SIG-M5 treated with dmso at 0.1 percent for 504 hours (cell line): ENCODE measurements at regions not wholly inside any gene's neighbourhood (a gene's known extent, or its start where the extent isn't known, plus 50 kb on each side); places are given as distances from the start of the nearest gene placed in this dataset.
"Not testable (repeated sequence)": the region's sequence is repeated elsewhere in the genome, so short reads cannot be mapped to it uniquely, and the experiment has no call there.

Experiments
- DNase-seq: peaks from one replicate; lab custom pipeline; 2025; ENCODE audit not compliant: unreplicated experiment; lab: John Stamatoyannopoulos, UW

DNA sequence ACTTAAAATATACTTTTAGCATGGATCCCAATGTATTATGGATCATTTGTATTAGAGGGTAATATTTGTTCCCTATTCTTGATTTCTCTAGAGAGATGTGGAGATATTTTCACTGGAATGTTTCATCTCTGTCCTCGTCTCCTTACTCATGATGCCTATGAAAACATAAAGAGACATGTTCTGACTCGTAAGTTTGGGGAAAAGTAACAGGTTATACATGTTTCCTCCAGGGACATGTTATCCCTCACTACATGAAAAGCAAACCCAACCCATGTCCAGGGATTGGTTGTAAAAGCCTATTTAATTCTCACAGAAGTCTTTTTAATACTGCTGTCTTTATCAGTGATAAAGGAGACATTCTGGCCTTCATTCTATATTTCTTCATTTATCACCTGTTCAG lies 621.4 kb downstream of the GABRG1 start:
- no peak for DNase-seq

DNA sequence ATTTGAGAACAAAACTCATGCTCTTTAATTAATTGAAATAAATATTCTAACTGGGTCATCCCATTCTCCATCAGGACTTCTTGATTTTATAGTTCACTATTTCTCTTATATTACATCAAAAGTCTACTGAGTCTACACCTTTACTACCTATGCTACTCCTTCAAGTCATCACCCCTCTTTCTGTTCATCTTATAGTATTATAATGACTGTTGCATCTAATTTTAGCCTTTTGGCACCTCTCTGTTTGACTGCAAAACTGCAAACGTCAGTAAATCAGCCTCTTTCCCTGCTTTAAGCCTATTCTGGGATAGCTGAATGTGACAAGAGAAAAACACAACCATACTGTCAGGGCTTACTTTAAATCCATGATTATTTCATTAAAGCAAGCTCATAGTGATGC lies 639.1 kb downstream of the GABRG1 start:
- no peak for DNase-seq

DNA sequence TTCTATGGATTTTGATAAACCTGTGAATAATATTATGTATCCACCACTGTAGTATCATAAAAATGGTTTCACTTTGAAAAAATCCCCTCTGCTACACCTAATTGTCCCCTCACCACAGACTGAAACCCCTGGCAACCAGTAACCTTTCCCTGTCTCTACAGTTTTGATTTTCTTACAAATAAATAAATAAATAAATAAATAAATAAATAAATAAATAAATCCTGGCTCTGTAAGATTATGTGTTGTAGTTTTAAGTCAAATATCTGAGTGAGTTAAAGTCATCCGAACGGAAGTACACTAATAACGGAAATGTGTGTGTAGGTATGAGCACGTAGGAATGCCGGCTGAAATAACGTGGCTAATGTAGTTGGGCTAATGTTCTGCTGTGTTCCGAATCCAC lies 641.5 kb downstream of the GABRG1 start:
- DNase-seq = no peak

DNA sequence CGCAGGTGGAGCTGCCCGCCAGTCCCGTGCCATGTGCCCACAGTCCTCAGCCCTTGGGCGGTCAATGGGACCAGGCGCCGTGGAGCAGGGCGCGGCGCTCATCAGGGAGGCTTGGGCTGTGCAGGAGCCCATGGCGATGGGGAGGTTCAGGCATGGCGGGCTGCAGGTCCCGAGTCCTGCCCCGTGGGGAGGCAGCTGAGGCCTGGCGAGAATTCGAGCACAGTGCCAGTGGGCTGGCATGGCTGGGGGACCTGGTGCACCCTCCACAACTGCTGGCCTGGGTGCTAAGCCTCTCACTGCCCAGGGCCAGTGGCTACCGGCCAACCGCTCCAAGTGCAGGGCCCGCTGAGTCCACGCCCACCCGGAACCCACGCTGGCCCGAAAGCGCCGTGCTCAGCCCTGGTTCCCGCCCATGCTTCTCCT lies 646.5 kb downstream of the GABRG1 start:
- no peak for DNase-seq

DNA sequence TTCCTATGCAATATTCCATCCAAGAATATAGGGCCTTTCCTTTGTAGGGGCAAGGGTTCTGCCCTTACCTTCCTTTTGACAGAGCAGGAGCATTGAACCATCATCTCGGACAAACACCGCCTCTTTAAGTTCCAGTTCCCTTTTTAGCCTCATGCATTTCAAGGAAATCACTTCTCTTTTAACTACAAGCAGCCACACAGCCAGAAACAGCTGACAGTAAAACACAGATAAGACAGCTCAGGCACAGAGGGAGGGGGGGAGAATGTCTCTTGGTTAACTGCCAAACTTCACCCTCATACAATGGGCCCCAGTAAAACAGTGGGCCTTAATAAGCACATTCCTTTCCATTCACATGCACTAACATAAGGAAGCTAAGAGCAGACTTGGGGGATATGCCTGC lies 648.3 kb downstream of the GABRG1 start:
- no peak for DNase-seq

DNA sequence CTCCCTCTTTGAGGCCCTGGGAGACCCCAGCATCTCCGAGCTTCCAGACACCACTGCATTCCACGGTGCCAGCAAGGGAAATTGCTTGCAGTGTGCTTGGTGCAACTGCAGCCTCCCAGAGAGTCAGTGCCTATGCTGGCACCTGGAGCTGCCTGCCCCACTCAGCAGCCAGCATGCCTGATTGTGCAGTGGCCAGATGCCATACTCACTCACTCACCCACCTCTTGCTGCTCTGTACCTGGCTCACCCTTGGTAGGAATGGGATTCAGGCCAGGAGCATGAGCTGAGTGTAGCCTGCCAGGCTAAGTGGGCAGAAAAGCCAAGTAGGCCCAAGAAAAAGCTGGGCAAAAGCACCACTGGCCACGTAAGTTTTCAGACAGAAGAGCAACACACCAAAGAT lies 651.4 kb downstream of the GABRG1 start:
- no peak for DNase-seq

DNA sequence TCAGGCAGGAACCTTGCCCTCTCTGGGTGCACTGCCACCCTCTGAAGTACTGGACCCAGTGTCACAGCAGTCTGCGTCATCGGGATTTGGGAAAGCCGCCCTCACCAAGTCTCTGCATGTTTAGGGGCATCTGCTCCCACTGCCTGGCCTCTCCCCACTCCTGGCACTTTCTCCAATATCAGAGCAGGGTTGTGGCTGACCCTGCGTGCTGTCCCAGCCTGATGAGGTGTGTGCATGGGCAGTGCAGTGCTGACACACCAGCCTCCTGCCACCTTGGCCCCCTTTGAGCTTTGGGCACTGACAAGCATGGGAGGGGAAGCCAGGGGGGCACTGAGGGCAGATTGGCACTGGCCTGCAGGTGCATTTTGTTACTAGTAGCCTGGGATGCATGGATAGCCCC lies 652.5 kb downstream of the GABRG1 start:
- no peak for DNase-seq

DNA sequence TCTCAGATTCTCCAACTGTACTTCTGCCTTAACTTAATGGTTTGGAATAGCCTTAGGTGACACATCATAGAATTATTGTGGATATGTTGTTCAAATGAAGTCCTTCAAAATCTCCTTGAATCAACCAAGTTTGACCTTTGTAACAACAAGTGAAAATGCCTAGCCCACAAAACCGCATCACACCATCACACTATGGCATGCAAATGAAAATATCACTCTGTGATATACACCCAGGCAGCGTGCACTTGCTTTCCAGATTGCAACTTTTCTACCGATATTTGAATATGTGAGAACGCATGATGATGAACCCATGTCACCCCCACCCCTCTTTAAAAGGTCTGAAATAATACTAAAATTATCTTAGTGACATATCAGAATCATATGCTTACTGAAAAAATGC lies 656.7 kb downstream of the GABRG1 start:
- no peak for DNase-seq

DNA sequence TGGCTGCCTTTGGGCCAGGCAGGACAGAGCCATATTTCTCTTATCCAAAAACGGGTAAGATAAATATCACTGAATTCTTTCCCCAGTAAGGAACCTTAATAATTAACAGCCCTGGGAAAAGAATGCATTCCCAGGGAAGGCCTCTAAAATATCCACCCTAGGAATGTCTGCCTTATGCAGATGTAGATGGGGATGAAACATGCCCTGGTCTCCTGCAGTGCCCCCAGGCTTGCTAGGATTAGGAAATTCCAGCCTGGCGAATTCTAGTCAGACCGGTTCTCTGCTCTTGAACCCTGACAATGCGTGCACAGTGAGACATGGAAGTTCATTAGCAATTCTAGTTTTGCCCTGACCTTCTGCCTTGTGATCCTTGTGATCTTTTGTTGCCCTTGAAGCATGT lies 663.7 kb downstream of the GABRG1 start:
- DNase-seq = not testable (repeated sequence)

DNA sequence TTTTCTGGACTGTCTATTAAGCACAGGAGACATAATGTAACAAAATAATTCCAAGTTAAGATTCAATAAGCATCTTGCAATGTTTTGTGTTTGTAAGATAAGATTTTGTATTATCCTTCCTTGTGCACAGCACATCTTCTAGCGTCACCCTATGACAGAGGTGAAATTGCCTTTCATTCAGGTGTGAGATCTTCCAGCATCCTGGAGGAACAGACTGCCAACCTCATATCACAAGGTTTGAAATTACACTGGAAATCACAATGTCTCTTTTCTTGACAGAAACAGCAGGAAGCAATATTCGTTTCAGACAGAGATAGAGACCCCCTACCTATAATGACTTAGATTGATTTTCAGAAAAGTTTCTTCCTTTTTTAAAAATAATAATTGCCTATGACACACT lies 668.6 kb downstream of the GABRG1 start:
- no peak for DNase-seq

DNA sequence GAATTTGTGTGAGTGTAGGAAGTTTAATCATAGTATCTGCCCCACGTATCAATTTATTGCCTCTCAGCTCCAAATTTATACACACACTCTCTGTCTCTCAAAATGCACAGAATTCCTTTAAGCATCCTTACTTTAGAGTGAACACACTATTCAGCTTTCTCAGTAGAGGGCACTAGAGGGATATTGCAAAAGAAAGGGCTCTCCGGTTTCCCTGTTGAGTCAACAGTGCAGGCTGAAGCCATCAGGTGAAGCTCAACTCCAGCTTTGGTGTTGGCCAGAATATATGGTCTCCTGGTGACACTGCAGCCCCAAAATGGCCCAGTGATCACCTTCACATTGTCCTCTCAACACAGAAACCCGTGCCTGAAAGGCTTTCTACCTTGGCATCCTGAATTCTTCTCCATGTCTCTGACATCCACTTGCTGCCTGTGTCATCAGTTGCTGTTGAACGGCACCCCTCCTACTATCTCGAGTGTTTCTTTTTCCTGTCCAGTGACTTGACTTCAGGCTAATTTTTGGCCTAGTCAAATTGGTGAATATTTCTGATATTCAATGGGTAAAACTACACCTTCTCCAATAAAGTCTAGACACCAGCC lies 670.5 kb downstream of the GABRG1 start:
- DNase-seq = peak; percentile 53

DNA sequence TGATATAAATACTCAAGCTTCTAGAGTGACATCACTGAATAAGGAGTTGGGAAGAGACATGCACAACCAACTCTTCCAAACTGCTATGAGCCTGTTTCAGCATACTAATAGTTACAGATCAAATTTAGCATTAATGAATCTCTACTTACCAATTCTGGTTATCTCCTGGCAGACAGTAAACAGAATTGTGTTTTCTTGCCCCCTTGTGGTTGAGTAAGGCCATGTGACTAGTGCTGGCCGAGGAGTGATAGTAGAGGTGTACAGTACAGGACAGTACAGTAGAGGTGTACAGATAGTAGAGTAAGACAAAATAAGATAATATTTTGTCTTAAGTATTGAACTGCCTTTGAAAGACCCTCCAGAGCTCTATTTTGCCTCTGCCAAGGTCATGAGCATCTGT lies 681.4 kb downstream of the GABRG1 start:
- peak; percentile 0 for DNase-seq

DNA sequence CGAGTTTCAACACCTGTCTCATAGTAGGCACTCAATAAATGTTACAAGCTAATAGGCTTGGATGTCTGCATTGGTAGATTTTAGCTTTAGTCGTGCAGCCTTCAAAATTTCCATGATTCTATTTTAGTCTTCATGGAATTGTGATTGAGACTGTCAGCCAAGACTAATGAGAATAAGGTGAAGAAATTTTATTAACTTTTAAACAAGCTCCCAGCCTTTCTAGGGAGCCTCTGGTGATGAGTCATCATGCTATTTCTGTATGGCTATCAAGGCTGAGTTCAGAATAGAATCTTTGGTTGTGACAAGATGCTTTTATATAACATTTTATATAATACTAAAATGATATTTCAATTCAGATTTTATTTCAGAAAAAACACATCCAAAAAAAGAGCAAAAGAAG lies 685.8 kb downstream of the GABRG1 start:
- DNase-seq = no peak

DNA sequence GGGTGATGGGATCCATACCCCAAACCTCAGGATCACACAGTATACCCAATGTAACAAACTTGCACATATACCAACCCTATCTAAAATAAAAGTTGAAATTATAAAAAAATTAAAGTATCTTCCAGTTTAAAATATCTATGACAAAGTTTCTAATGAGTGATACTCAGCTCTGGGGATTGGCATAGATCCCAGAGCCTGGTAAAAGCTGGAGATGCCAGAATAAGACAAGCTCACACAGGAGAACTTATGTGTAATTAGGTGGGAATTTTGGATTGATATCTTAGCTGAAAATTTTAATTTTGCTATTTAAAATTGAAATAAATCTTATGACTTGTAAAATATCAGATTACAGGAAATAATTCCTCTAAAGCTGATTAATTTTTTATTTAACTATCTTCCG lies 686.5 kb downstream of the GABRG1 start:
- DNase-seq = no peak

DNA sequence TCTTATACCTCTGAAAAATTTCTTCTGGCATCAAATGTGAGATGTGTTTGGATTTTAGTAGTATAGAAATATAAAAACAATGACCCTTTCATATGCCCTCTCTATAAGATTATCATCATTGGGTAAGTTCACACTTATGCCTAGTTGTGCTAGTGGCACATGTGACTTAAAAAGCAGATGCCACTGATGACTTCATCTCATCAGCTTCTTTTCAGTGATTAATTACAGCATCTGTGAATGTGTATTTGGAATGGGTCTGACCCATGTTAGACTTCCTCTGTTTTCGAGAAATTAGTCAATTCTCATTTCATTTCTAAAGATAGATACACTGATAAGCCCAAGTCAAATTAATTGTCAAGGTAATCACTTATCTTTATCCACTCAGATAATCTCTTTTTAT lies 698.7 kb downstream of the GABRG1 start:
- no peak for DNase-seq

DNA sequence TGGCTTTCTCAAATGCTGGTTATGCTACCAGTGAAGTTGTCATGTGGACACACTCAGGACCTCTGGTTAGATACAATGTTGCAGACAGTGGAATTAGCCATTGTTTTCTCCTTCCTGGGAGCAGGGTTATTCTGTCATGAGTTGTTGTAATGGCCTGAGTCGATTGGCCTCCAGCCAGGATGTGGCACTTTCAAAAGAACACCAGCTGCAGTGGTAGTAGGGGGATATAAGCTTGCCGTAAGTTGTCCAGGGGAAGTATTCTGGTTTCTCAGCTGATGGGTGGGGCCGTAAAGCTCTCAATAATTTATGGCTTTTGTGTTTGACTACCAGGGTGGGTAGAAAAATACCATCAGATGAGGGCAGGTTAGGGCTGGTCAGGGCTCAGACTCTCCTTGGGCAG lies 697.5 kb upstream of the GNPDA2 start:
- no peak for DNase-seq

DNA sequence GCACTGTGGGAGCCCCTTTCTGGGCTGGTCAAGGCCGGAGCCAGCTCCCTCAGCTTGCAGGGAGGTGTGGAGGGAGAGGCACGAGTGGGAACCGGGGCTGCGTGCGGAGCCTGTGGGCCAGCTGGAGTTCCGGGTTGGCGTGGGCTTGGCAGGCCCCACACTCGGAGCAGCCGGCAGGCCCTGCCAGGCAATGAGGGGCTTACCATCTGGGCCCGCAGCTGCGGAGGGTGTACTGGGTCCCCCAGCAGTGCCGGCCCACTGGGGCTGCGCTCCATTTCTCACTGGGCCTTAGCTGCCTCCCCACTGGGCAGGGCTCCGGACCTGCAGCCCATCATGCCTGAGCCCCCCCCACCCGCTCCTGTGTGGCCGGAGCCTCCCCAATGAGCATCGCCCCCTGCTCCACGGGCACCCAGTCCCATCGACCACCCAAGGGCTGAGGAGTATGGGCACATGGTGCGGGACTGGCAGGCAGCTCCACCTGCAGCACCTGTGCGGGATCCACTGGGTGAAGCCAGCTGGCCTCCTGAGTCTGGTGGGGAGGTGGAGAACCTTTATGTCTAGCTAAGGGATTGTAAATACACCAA lies 693.8 kb upstream of the GNPDA2 start:
- DNase-seq = not testable (repeated sequence)

DNA sequence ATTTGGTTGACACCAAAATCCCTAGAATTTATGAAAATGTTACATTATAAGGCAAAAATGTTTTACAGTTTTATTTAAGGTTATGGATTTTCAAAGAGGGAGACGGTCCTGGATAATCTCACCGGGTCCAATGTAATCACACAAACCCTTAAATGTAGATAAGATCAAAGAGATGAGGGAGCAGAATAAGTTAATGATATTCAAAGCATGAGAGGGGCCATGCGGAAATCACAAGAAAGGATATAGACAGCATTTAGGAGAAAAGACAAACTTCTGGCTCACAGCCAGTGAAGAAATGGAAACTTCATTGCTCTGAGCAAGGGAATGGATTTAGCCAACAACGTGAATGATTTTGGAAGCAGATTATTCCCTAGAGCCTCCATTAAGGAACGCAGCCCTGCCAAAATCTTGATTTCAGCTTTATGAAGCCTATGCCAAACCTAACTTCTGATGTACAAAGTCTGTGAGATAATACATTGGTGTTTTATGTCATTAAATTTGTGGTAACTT lies 684.4 kb upstream of the GNPDA2 start:
- DNase-seq = no peak

DNA sequence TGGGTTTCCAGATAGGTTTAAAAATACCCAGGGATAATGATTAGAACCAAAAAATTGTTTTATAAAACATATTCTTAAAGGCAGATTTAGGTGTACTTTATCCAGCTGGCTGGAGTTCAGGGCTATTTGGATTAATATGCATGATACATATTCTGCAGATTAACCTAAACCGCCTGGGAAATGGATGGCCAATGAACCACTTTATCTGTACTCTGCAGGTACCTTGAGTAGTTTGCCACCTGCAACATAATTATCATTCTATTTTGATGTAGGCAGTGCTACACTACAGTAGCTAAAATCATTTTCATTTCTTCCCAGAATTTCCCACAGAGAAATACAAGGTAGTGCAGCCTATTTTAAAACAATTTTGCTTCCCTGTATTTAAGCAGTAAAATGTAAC lies 683.2 kb upstream of the GNPDA2 start:
- no peak for DNase-seq

DNA sequence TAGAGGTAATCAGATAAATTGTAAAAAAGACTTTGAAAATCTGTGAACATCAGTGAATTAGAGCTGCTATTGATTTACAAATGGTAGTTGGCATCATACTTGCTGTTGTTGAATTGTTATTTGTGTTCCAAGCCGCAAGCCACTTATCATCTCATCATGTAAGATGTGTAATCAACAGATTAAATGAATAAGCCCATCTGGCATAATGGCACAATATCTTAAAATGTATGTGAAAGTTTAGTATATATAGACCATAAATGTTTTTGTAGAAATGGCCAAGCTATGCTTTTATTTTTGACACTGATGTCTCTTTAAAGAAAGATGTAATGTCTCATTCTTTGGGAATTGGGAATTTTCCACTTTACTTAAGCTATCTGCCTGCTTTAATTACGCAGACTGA lies 682.6 kb upstream of the GNPDA2 start:
- no peak for DNase-seq

DNA sequence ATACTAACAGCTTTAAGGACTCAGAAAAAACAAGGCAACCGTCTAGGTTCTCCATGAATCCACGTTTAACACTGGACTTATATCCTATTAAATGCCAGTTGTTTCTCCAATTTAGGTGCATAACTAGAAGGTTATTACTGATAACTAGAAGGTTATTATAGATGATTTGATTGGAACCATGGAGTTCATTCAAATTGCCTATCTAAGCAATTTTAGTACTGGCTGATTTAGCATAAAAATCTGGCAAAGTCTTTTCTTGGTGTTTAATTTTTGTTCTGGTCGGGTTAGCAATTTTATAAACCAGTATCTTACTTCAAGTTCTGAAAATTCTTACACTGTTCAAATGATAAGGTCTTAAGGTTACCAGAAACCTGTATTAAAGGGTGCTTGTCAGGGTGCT lies 672.8 kb upstream of the GNPDA2 start:
- DNase-seq = no peak

DNA sequence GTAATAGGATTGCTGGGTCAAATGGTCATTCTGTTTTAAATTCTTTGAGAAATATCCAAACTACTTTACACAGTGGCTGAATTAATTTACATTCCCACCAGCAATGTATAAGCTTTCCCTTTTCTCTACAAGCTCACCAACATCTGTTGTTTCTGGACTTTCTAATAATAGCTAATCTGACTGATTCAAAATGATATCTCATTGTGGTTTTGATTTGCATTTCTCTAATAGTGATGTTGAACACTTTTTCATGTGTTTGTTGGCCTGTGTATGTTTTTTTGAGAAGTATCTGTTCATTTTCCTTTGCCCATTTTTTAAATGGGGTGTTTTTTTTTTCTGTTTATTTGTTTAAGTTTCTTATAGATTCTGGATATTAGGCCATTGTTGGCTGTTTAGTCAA lies 659.0 kb upstream of the GNPDA2 start:
- DNase-seq = no peak

DNA sequence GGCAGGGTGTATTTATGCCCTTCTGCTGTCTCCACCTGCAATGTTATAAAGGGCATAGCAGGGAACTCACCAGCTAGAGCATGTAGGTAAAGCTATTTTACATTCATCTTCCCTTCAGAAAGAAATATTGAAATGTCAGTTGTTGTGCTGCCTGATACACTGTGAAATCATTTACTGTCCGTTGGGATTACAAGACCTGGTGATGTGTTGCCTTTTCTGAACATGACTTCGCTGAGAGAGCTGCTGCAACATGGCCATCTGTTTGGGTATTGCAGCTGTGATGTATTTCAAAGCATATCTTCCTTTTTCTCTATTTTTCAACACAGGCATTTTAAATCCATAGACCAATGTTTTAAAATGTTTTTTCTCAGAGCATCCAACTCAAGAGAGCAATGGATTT lies 644.1 kb upstream of the GNPDA2 start:
- no peak for DNase-seq
